Naive thymus-derived CD4-positive, alpha-beta T cell (primary cell): ENCODE measurements at regions not wholly inside any gene's neighbourhood (a gene's known extent, or its start where the extent isn't known, plus 50 kb on each side); places are given as distances from the start of the nearest gene placed in this dataset.

Experiments used
- ATAC-seq: fragments of 150-1000 bp; cut with Tn5 transposase; 2 replicates; pipeline ENCODE4 v1.10.0; 2021; ENCODE audit warnings: mild to moderate bottlenecking, moderate library complexity
- CTCF ChIA-PET: fragments of 350-600 bp; sonication (Branson Sonifier 250); formaldehyde crosslinking; loops from one replicate; lab custom pipeline; 2021; ENCODE audit warnings: antibody characterized with exemption; lab: Charles Lee
- POLR2A ChIA-PET: fragments of 350-600 bp; sonication (Branson Sonifier 250); formaldehyde crosslinking; loops from one replicate; lab custom pipeline; 2021; ENCODE audit warnings: antibody characterized with exemption, inconsistent platforms; lab: Charles Lee
- DNase-seq, 9 donors: peaks; one replicate each; pipeline versions ENCODE4 v3.0.0 to v3.0.0-alpha.2; 2020 to 2022; ENCODE audit warnings: mixed read lengths in 1 of 9
- H3K27ac ChIP-seq: one replicate; pipeline ENCODE4 v1.7.0; 2013; ENCODE audit warnings: mild to moderate bottlenecking, low read depth, low read length, moderate library complexity
- H3K27me3 ChIP-seq, 2 donors: one replicate each; pipeline ENCODE4 v1.7.0; 2013; ENCODE audit warnings: low read length in 2 of 2, mild to moderate bottlenecking in 2 of 2, moderate library complexity in 2 of 2; ENCODE audit not compliant: control insufficient read depth in 2 of 2, insufficient read depth in 2 of 2
- H3K36me3 ChIP-seq, 3 experiments: 1 replicate in 2 of 3; 2 replicates in 1 of 3; pipeline ENCODE4 v1.7.0; 2013; ENCODE audit warnings: low read length in 3 of 3, mild to moderate bottlenecking in 3 of 3, moderate library complexity in 1 of 3; ENCODE audit not compliant: insufficient read depth in 3 of 3, control insufficient read depth in 2 of 3
- H3K4me1 ChIP-seq, 2 donors: one replicate each; pipeline ENCODE4 v1.7.0; 2013; ENCODE audit warnings: low read length in 2 of 2, mild to moderate bottlenecking in 2 of 2, moderate library complexity in 1 of 2; ENCODE audit not compliant: control insufficient read depth in 2 of 2, insufficient read depth in 2 of 2
- H3K4me3 ChIP-seq: 2 replicates; pipeline ENCODE4 v1.7.0; 2013; ENCODE audit warnings: mild to moderate bottlenecking, low read length
- H3K9me3 ChIP-seq, 3 experiments: 1 replicate in 2 of 3; 2 replicates in 1 of 3; pipeline ENCODE4 v1.7.0; 2013; ENCODE audit warnings: low read length in 3 of 3; ENCODE audit not compliant: control insufficient read depth in 2 of 3
- H3K27ac Mint-ChIP-seq, 9 donors: one replicate each; pipeline ENCODE4 v1.8.0; 2020 to 2022; ENCODE audit warnings: mixed read lengths in 9 of 9, mild to moderate bottlenecking in 8 of 9, moderate library complexity in 5 of 9, inconsistent platforms in 2 of 9
- H3K27me3 Mint-ChIP-seq, 5 donors: one replicate each; pipeline ENCODE4 v1.8.0; 2021 to 2022; ENCODE audit warnings: mixed read lengths in 5 of 5, mild to moderate bottlenecking in 1 of 5
- H3K36me3 Mint-ChIP-seq, 5 donors: one replicate each; pipeline ENCODE4 v1.8.0; 2020 to 2022; ENCODE audit warnings: mixed read lengths in 5 of 5, mild to moderate bottlenecking in 3 of 5, inconsistent platforms in 1 of 5
- H3K4me1 Mint-ChIP-seq, 7 donors: one replicate each; pipeline ENCODE4 v1.8.0; 2020 to 2022; ENCODE audit warnings: mixed read lengths in 7 of 7, mild to moderate bottlenecking in 3 of 7, inconsistent platforms in 1 of 7
- H3K4me3 Mint-ChIP-seq, 10 donors: one replicate each; pipeline ENCODE4 v1.8.0; 2020 to 2022; ENCODE audit warnings: mild to moderate bottlenecking in 10 of 10, mixed read lengths in 10 of 10, moderate library complexity in 6 of 10, inconsistent platforms in 2 of 10
- H3K9me3 Mint-ChIP-seq, 11 donors: one replicate each; pipeline ENCODE4 v1.8.0; 2020 to 2022; ENCODE audit warnings: mixed read lengths in 11 of 11, mild to moderate bottlenecking in 4 of 11, inconsistent platforms in 1 of 11, moderate library complexity in 1 of 11
- intact Hi-C, 2 donors: fragments of 100-400 bp; cut with micrococcal nuclease; formaldehyde crosslinking; loops; one replicate each; pipeline ENCODE4 v1.15.1; 2023

DNA sequence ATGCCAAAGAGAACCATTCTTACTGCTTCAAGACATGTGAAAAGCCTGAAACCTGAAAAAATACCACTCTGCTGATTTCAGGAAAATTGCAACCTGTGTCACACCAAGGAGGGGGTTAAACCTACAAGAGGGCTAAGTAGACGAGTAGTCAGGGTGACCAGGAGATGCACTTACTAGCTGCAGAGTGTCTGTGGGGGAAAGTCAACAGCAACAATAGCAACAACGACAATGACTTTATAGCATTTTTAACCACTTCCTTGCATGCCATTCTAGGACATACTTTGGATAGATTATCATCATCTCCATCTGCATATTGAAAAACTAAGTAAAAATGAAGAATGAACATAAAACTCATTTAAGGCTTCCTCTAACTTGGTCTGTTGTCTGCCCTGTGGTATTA lies 902.7 kb downstream of the BCL11B start:
- POLR2A ChIA-PET, result no interaction called here
- H3K9me3 Mint-ChIP-seq, result peaks cover 0 to 16% (median 5%) of the 10 kb centered on the region in 11 donors
- Histone ChIP-seq H3K9me3 (no peaks in the 10 kb centered on the region), H3K27me3 (no peaks in the 10 kb centered on the region), H3K27ac (no peak overlapping the region), H3K4me3 (no peak overlapping the region), H3K4me1 (peaks cover 0 to 19% of the 10 kb centered on the region in 2 donors), H3K36me3 (no peaks in the 10 kb centered on the region)
- H3K4me1 Mint-ChIP-seq, result peaks cover 7 to 75% (median 43%) of the 10 kb centered on the region in 7 donors
- H3K36me3 Mint-ChIP-seq, result peaks cover 0 to 17% (median 4%) of the 10 kb centered on the region in 5 donors
- DNase-seq (no peak), ATAC-seq (no peak)
- peaks cover 0 to 6% (median 0%) of the 10 kb centered on the region in 5 donors for H3K27me3 Mint-ChIP-seq
- intact Hi-C loops, result no loop called here
- H3K27ac Mint-ChIP-seq, result no peak overlapping the region
- peak overlapping the region in 5 of 10 donors; percentile 39 to 66 (median 44) for H3K4me3 Mint-ChIP-seq
- CTCF ChIA-PET, result no interaction called here

DNA sequence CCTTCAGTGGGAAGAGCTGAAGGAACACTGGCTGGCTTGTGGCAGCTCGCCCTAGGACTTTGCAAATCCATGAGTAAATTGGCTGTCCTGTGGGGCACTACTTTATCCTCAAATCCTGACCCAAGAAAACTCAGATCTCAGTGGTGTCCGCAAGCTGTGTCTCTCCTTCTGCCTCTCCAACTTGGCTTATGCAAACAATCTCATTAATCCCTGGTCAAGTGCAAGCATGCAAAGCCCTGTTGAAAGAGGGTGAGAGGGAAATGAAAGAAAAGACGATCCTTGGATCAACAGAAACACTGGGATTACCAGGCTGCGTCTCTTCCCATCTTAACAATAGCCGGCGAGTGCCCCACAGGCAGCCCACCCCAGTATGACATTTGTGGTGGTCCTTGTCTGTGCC lies 901.6 kb downstream of the BCL11B start:
- Histone ChIP-seq H3K9me3 (no peaks in the 10 kb centered on the region), H3K27me3 (no peaks in the 10 kb centered on the region), H3K4me1 (peaks cover 0 to 19% of the 10 kb centered on the region in 2 donors), H3K27ac (no peak overlapping the region), H3K36me3 (no peaks in the 10 kb centered on the region), H3K4me3 (no peak overlapping the region)
- DNase-seq (no peak), ATAC-seq (no peak)
- ChIA-PET POLR2A (no interaction called here), CTCF (interaction anchor here (0.9 kb wide), 1 partner anchor 132 kb away, joined by 3 read pairs; no protein-coding TSS in a partner anchor)
- Mint-ChIP-seq H3K4me1 (peaks cover 7 to 73% (median 40%) of the 10 kb centered on the region in 7 donors), H3K27me3 (peaks cover 0 to 6% (median 0%) of the 10 kb centered on the region in 5 donors), H3K27ac (peak overlapping the region in 1 of 9 donors; percentile 49), H3K9me3 (peaks cover 0 to 16% (median 5%) of the 10 kb centered on the region in 11 donors), H3K4me3 (no peak overlapping the region), H3K36me3 (peaks cover 0 to 17% (median 4%) of the 10 kb centered on the region in 5 donors)
- intact Hi-C loops, result no loop called here

- H3K9me3 ChIP-seq, result no peaks in the 10 kb centered on the region
- Mint-ChIP-seq H3K4me1 (peaks cover 7 to 71% (median 39%) of the 10 kb centered on the region in 7 donors), H3K27ac (no peak overlapping the region), H3K4me3 (no peak overlapping the region), H3K27me3 (peaks cover 0 to 6% (median 0%) of the 10 kb centered on the region in 5 donors), H3K36me3 (peaks cover 0 to 17% (median 4%) of the 10 kb centered on the region in 5 donors), H3K9me3 (peaks cover 0 to 16% (median 5%) of the 10 kb centered on the region in 11 donors)
- peaks cover 0 to 19% of the 10 kb centered on the region in 2 donors for H3K4me1 ChIP-seq
- POLR2A ChIA-PET, result no interaction called here
- no peak overlapping the region for H3K4me3 ChIP-seq
- H3K36me3 ChIP-seq, result no peaks in the 10 kb centered on the region
- DNase-seq (no peak), ATAC-seq (no peak)
- intact Hi-C loops, result no loop called here
- no peak overlapping the region for H3K27ac ChIP-seq
- CTCF ChIA-PET, result no interaction called here
- no peaks in the 10 kb centered on the region for H3K27me3 ChIP-seq
Observed at GRCh38 chr14:98371141-98371540, 900.9 kb downstream of the BCL11B start.

DNA sequence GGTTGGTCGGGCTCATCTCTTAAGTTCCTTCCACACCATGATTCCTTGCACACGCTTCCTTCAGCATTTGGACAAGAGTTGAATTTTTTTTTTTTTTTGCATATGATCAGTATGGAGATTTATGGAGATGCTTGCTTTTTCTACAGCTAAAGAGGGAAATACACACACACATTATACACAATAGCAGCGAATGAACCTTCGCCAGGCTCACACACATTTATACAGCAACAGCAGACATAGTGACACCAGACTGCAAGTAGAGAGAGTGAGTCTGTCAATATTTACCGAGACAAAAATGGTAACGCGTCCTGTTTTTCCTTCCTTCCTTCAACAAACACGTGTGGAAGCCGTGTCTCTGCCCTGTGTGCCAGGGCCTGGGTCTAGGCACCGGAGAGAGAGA lies 897.9 kb downstream of the BCL11B start:
- H3K27ac ChIP-seq, result no peak overlapping the region
- no peaks in the 10 kb centered on the region for H3K36me3 ChIP-seq
- Mint-ChIP-seq H3K36me3 (peaks cover 0 to 9% (median 8%) of the 10 kb centered on the region in 5 donors), H3K27me3 (peaks cover 0 to 6% (median 0%) of the 10 kb centered on the region in 5 donors), H3K4me1 (peaks cover 0 to 43% (median 14%) of the 10 kb centered on the region in 7 donors), H3K9me3 (peaks cover 0 to 13% (median 4%) of the 10 kb centered on the region in 11 donors), H3K27ac (peak overlapping the region in 2 of 9 donors; percentile 6 to 28), H3K4me3 (no peak overlapping the region)
- H3K27me3 ChIP-seq, result no peaks in the 10 kb centered on the region
- ATAC-seq, result no peak
- intact Hi-C loops, result no loop called here
- DNase-seq, result no peak
- H3K4me1 ChIP-seq, result peaks cover 0 to 4% of the 10 kb centered on the region in 2 donors
- POLR2A ChIA-PET, result no interaction called here
- H3K4me3 ChIP-seq, result no peak overlapping the region
- H3K9me3 ChIP-seq, result no peaks in the 10 kb centered on the region
- CTCF ChIA-PET, result interaction anchor here (0.6 kb wide), 1 partner anchor 8 kb away, joined by 4 read pairs; no protein-coding TSS in a partner anchor

DNA sequence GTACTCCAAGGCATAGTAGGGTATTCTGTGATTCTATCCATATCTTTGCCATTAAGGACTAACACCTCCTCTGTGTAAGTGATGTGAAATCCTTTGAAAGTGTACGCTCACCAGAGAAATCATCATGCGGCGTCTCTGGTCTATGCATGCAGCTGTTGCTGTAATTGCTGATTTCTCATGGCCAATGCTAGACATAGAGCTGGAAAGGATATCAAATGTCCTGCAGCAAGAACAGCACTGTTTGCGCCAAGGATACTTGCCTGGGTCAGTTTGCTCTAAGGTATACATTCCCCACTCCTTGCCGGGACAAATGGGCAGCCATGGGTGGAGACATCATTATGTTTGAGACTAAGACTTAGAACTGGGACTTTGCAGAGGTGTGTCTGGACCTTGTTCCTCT lies 896.4 kb downstream of the BCL11B start:
- Mint-ChIP-seq H3K27me3 (peaks cover 0 to 2% (median 0%) of the 10 kb centered on the region in 5 donors), H3K9me3 (peaks cover 0 to 11% (median 2%) of the 10 kb centered on the region in 11 donors), H3K4me1 (peaks cover 0 to 29% (median 5%) of the 10 kb centered on the region in 7 donors), H3K36me3 (peaks cover 0 to 8% (median 3%) of the 10 kb centered on the region in 5 donors), H3K4me3 (no peak overlapping the region), H3K27ac (no peak overlapping the region)
- POLR2A ChIA-PET, result no interaction called here
- no peaks in the 10 kb centered on the region for H3K9me3 ChIP-seq
- no peaks in the 10 kb centered on the region for H3K36me3 ChIP-seq
- no peak overlapping the region for H3K27ac ChIP-seq
- H3K27me3 ChIP-seq, result no peaks in the 10 kb centered on the region
- DNase-seq (no peak), ATAC-seq (no peak)
- intact Hi-C loops, result no loop called here
- H3K4me3 ChIP-seq, result no peak overlapping the region
- CTCF ChIA-PET, result no interaction called here
- no peaks in the 10 kb centered on the region for H3K4me1 ChIP-seq

DNA sequence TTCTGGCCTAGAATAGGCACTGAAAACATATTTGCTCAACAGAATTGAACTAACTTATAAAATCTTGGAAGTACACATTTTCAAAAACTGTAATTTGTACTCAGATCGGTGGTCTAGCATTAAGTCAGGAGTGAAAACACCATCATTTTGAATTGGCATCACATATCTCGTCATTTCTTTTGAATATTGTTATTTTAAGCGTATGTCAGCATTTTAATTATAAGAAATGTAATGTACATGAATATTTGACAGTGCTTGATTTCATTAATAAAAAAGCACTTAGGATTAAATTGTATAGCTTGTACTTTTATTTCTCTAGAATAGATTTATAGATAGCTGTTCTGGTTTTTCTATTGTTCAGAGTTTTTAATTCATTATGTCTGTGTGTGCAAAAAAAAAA lies 892.2 kb downstream of the BCL11B start:
- DNase-seq (no peak), ATAC-seq (no peak)
- Mint-ChIP-seq H3K9me3 (peaks cover 0 to 21% (median 4%) of the 10 kb centered on the region in 11 donors), H3K4me3 (no peak overlapping the region), H3K36me3 (peaks cover 0 to 9% (median 0%) of the 10 kb centered on the region in 5 donors), H3K4me1 (peaks cover 0 to 6% (median 0%) of the 10 kb centered on the region in 7 donors), H3K27ac (no peak overlapping the region), H3K27me3 (peaks cover 0 to 3% (median 0%) of the 10 kb centered on the region in 5 donors)
- no peak overlapping the region for H3K27ac ChIP-seq
- no peaks in the 10 kb centered on the region for H3K27me3 ChIP-seq
- H3K36me3 ChIP-seq, result no peaks in the 10 kb centered on the region
- H3K4me3 ChIP-seq, result no peak overlapping the region
- ChIA-PET POLR2A (interaction anchor here (0.9 to 1.3 kb wide), 2 partner anchors 11 to 66 kb away, joined by 3 to 4 read pairs; no protein-coding TSS in a partner anchor), CTCF (interaction anchor here (1.0 kb wide), 1 partner anchor 99 kb away, joined by 3 read pairs; no protein-coding TSS in a partner anchor)
- intact Hi-C loops, result no loop called here
- no peaks in the 10 kb centered on the region for H3K9me3 ChIP-seq
- H3K4me1 ChIP-seq, result no peaks in the 10 kb centered on the region

DNA sequence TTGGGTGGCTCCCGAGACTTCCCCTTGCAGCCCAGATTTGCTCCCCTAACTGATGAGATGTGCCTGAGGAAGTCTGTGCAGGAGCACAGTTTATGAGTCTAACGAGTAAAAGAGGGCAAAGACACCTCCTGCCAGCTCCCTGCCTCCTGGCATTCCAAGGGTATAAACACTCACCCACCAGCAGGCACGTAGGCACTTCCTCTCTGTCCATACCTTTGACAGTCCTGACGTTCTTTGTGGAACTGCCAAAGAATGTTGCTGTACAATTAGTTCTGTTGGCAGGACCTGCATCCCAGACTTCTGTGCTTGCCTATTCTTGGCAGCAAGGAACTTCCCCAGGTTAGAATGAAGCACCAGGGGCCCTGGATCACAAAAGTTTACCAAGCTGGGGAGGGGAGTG lies 889.3 kb downstream of the BCL11B start:
- no peaks in the 10 kb centered on the region for H3K27me3 ChIP-seq
- H3K4me1 Mint-ChIP-seq, result peaks cover 0 to 13% (median 4%) of the 10 kb centered on the region in 7 donors
- POLR2A ChIA-PET, result no interaction called here
- H3K4me3 ChIP-seq, result no peak overlapping the region
- DNase-seq, result no peak
- peaks cover 0 to 27% (median 4%) of the 10 kb centered on the region in 11 donors for H3K9me3 Mint-ChIP-seq
- no peaks in the 10 kb centered on the region for H3K9me3 ChIP-seq
- CTCF ChIA-PET, result no interaction called here
- H3K27ac Mint-ChIP-seq, result peak overlapping the region in 1 of 9 donors; percentile 50
- no peaks in the 10 kb centered on the region for H3K4me1 ChIP-seq
- H3K36me3 ChIP-seq, result no peaks in the 10 kb centered on the region
- intact Hi-C loops, result no loop called here
- H3K27ac ChIP-seq, result no peak overlapping the region
- peaks cover 0 to 12% (median 0%) of the 10 kb centered on the region in 5 donors for H3K36me3 Mint-ChIP-seq
- no peak overlapping the region for H3K4me3 Mint-ChIP-seq
- H3K27me3 Mint-ChIP-seq, result peaks cover 0 to 5% (median 0%) of the 10 kb centered on the region in 5 donors
- ATAC-seq, result no peak
